ENCODE measurements at regions not wholly inside any gene's neighbourhood (a gene's known extent, or its start where the extent isn't known, plus 50 kb on each side); places are given as distances from the start of the nearest gene placed in this dataset.

GRCh38 chr3:95348879-95349278, 1286.0 kb downstream of the NSUN3 start:
- ATAC-seq (no peak), FAIRE-seq (no peak), DNase-seq (ENCODE audit: extremely low read depth in 1 of 4, low spot score in 3 of 4) (no peak)
- Histone ChIP-seq H3K4me3 (no peak overlapping the region), H3K9me3 (replicated peaks; ENCODE audit: control insufficient read depth, insufficient read depth, low read depth, low read length) (no peaks in the 10 kb centered on the region), H3K27me3 (ENCODE audit: control insufficient read depth in 2 of 2, insufficient read depth in 2 of 2, low read length in 2 of 2) (no peaks in the 10 kb centered on the region), H3K4me2 (ENCODE audit: insufficient read depth, low read length) (no peak overlapping the region), H3K79me2 (ENCODE audit: control insufficient read depth, insufficient read depth, low read length) (no peaks in the 10 kb centered on the region), H4K20me1 (replicated peaks; ENCODE audit: control insufficient read depth, insufficient read depth, low read length) (no peaks in the 10 kb centered on the region), H3K36me3 (ENCODE audit: control insufficient read depth, insufficient read depth, low read length) (no peaks in the 10 kb centered on the region), H2AFZ (ENCODE audit: low read depth, low read length) (no peak overlapping the region), H3K9ac (ENCODE audit: insufficient read depth in 1 of 2, low read depth in 2 of 2, low read length in 2 of 2) (no peak overlapping the region), H3K9me1 (ENCODE audit: control insufficient read depth, insufficient read depth, low read length) (no peaks in the 10 kb centered on the region), H3K4me1 (replicated peaks in 1 of 2; ENCODE audit: control insufficient read depth in 2 of 2, insufficient read depth in 2 of 2, low read length in 2 of 2) (no peaks in the 10 kb centered on the region), H3K27ac (ENCODE audit: extremely low read depth, low read depth, low read length) (no peak overlapping the region)
- TF ChIP-seq KHSRP (IDR thresholded peaks at IDR 0.05) (no peak), RBM14 (IDR thresholded peaks at IDR 0.05; ENCODE audit: borderline replicate concordance, insufficient read depth, low read depth, low read length) (no peak)
- CTCF ChIA-PET (ENCODE audit: low intra/inter-chr PET ratio): no interaction called here
- BruUV-seq (replicated peaks): no TSS peak
- 8% methylated on average over 3 of the region's 3 CpGs for WGBS (ENCODE audit: insufficient coverage, low coverage, missing lambda C conversion rate)
- intact Hi-C loops (cut with micrococcal nuclease): no loop called here
- POLR2A ChIA-PET: no interaction called here
- in situ Hi-C loops (cut with MboI): no loop called here

GRCh38 chr3:95350049-95350448, 1287.2 kb downstream of the NSUN3 start:
- Histone ChIP-seq H3K4me1 (replicated peaks in 1 of 2; ENCODE audit: control insufficient read depth in 2 of 2, insufficient read depth in 2 of 2, low read length in 2 of 2) (no peaks in the 10 kb centered on the region), H3K4me2 (ENCODE audit: insufficient read depth, low read length) (no peak overlapping the region), H3K79me2 (ENCODE audit: control insufficient read depth, insufficient read depth, low read length) (no peaks in the 10 kb centered on the region), H2AFZ (ENCODE audit: low read depth, low read length) (no peak overlapping the region), H3K9me3 (replicated peaks; ENCODE audit: control insufficient read depth, insufficient read depth, low read depth, low read length) (no peaks in the 10 kb centered on the region), H3K27me3 (ENCODE audit: control insufficient read depth in 2 of 2, insufficient read depth in 2 of 2, low read length in 2 of 2) (no peaks in the 10 kb centered on the region), H3K36me3 (ENCODE audit: control insufficient read depth, insufficient read depth, low read length) (no peaks in the 10 kb centered on the region), H3K9ac (ENCODE audit: insufficient read depth in 1 of 2, low read depth in 2 of 2, low read length in 2 of 2) (no peak overlapping the region), H3K9me1 (ENCODE audit: control insufficient read depth, insufficient read depth, low read length) (no peaks in the 10 kb centered on the region), H3K4me3 (no peak overlapping the region), H4K20me1 (replicated peaks; ENCODE audit: control insufficient read depth, insufficient read depth, low read length) (no peaks in the 10 kb centered on the region), H3K27ac (ENCODE audit: extremely low read depth, low read depth, low read length) (no peak overlapping the region)
- in situ Hi-C loops (cut with MboI): no loop called here
- no TSS peak for BruUV-seq (replicated peaks)
- ATAC-seq (no peak), FAIRE-seq (no peak), DNase-seq (ENCODE audit: extremely low read depth in 1 of 4, low spot score in 3 of 4) (no peak)
- CTCF ChIA-PET (ENCODE audit: low intra/inter-chr PET ratio): no interaction called here
- POLR2A ChIA-PET: no interaction called here
- intact Hi-C loops (cut with micrococcal nuclease): no loop called here
- WGBS (ENCODE audit: insufficient coverage, low coverage, missing lambda C conversion rate): 4% methylated on average over 3 of the region's 4 CpGs
- TF ChIP-seq POLR2G (IDR thresholded peaks at IDR 0.05; ENCODE audit: low read depth, low read length) (no peak), CCNT2 (IDR thresholded peaks at IDR 0.05; ENCODE audit: borderline replicate concordance, extremely low read depth, insufficient read length, low read depth, low read length) (no peak), RREB1 (CRISPR knock-in tag; IDR thresholded peaks at IDR 0.05) (no peak), NFXL1 (CRISPR knock-in tag; IDR thresholded peaks at IDR 0.05) (no peak), PRPF4 (IDR thresholded peaks at IDR 0.05; ENCODE audit: insufficient read depth, low read depth, low read length, poor library complexity, severe bottlenecking) (no peak), FOXM1 (IDR thresholded peaks at IDR 0.05; ENCODE audit: low read depth) (no peak), FOXM1 (CRISPR knock-in tag; IDR thresholded peaks at IDR 0.05; ENCODE audit: low read depth) (no peak), XRCC5 (IDR thresholded peaks at IDR 0.05; ENCODE audit: low read depth, low read length) (no peak), TARDBP (IDR thresholded peaks at IDR 0.05) (no peak), NCOA4 (IDR thresholded peaks at IDR 0.05; ENCODE audit: partially characterized antibody) (no peak)

Data from K562 (cell line).